Fibroblast of the aortic adventitia (primary cell): ENCODE measurements at regions not wholly inside any gene's neighbourhood (a gene's known extent, or its start where the extent isn't known, plus 50 kb on each side); places are given as distances from the start of the nearest gene placed in this dataset.
A peak's percentile ranks its signal among the peaks of the same experiment; 100 is the strongest.
"Not testable (repeated sequence)": the region's sequence is repeated elsewhere in the genome, so short reads cannot be mapped to it uniquely, and the experiment has no call there.

ENCODE experiments used
- DNase-seq: peaks from one replicate; pipeline ENCODE4 v3.0.0-alpha.2; 2010; ENCODE audit warnings: low read depth
- H3K4me3 ChIP-seq: 2 replicates; pipeline ENCODE4 v1.5.1; 2011; ENCODE audit warnings: low read depth, mild to moderate bottlenecking, control low read depth, low read length, moderate library complexity
- CTCF ChIP-seq: IDR thresholded peaks from 2 replicates; pipeline ENCODE4 v1.5.1; 2011; ENCODE audit warnings: mild to moderate bottlenecking, low read length, control low read depth, inconsistent platforms; ENCODE audit not compliant: insufficient read depth

DNA sequence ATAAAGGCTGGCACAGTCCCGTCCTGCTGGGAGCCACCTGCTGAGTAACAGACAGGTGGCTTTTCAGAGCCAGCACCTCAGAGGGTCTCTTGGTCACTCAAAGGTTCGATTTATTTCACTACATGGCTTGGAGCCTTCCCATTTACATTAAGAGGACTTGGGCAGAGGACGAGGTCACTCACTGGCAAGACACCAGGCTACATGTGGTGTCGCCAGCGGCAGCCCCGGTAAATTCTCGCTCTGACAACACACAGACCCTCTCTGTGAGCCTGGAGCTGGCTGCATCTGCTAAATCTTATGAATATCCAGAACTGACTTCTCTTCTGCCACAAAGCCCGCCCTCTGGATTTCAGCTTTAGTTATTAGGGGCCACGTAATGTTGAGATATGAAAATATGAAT lies 254.7 kb downstream of the VAPA start:
- no peak for DNase-seq
- no peak for TF ChIP-seq CTCF
- no peak overlapping the region for H3K4me3 ChIP-seq

- peak; percentile 76 for DNase-seq
Observed at GRCh38 chr18:10169064-10169562, 255.3 kb downstream of the VAPA start.

DNA sequence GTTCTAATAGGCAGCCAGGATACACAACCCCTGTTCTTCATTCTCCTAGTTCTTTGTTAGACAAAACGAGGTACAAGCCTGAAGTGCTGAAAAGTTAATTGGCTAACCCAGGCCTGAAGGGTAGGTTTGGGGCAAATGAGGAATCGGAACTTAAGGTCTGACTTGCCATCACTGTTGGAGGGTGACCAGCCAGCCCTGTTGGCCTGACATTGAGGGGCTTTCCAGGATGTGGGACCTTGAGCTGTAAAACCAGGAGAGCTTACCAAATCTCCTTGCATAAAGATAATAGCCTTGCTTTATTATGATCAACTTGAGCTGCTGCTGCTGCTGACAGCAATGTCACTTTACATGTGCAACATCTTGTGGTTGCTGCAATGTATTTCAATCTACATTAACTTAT lies 256.0 kb downstream of the VAPA start:
- H3K4me3 ChIP-seq: no peak overlapping the region
- no peak for TF ChIP-seq CTCF
- DNase-seq: no peak

More at GRCh38 chr18:10169064-10169562, 255.3 kb downstream of the VAPA start:
- no peak overlapping the region for H3K4me3 ChIP-seq
- TF ChIP-seq CTCF: no peak

DNA sequence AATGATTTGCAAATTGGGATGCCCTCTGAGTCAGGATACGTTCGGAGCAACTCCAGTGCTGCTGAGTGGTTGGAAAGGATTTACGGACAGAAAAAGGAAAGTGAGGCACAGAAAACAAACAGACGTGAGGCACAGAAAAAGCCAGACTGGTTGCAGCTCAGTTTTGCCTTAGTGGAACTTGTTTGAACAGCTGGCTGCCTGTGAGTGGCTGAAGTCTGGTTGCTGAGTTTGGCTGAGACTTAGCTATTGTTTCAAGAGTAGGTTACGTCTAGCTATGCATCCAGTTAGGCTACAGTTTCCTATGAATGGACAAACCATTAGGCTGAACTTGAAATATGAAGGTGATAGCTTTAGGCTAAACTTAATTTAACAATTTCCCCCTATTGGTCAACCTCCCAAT lies 256.6 kb downstream of the VAPA start:
- TF ChIP-seq CTCF: no peak
- no peak overlapping the region for H3K4me3 ChIP-seq
- peak; percentile 45 for DNase-seq

DNA sequence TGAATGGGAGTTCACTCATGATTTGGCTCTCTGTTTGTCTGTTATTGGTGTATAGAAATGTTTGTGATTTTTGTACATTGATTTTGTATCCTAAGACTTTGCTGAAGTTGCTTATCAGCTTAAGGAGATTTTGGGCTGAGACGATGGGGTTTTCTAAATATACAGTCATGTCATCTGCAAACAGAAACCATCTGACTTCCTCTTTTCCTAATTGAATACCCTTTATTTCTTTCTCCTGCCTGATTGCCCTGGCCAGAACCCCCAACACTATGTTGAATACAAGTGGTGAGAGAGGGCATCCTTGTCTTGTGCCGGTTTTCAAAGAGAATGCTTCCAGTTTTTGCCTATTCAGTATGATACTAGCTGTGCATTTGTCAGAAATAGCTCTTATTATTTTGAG lies 261.5 kb downstream of the VAPA start:
- not testable (repeated sequence) for H3K4me3 ChIP-seq, DNase-seq

DNA sequence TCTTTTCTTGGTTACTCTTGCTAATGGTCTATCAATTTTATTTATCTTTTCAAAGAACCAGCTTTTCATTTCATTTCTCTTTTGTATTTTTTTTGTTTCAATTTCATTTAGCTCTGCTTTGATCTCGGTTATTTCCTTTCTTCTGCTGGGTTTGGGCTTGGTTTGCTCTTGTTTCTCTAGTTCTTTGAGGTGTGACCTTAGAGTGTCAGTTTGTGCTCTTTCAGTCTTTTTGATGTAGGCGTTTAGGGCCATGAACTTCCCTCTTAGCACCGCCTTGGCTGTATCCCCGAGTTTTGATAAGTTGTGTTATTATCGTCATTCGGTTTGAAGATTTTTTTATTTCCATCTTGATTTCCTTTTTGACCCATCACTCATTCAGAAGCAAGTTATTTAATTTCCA lies 265.5 kb downstream of the VAPA start:
- not testable (repeated sequence) for DNase-seq, H3K4me3 ChIP-seq

DNA sequence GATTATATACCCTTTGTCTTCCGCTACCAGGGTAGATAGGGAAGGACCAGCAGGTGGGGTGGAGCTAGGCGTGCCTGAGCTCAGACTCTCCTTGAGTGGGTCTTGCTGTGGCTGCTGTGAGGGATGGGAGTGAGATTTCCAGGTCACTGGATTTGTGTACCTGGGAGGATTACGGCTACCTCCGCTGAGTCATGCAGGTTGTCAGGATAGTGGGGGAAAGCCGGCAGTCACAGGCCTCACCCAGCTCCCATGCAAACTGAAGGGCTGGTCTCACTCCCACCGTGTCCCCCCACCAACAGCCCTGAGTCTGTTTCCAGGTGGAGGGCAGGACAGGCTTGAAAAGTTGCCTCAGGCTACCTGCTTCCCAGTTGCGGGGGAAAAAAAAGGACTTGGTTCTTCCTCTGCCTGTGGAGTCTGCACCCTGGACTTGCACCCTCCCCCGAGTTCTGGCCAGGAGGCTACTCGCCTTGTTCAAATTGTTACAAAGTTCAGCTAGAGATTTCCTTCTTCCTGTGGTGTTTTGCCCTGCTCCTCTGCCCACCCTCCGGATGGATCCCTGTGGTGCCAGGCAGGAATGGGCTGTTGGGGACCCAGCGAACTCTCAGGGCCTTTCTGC lies 268.3 kb downstream of the VAPA start:
- DNase-seq: no peak
- no peak overlapping the region for H3K4me3 ChIP-seq
- TF ChIP-seq CTCF: no peak

DNA sequence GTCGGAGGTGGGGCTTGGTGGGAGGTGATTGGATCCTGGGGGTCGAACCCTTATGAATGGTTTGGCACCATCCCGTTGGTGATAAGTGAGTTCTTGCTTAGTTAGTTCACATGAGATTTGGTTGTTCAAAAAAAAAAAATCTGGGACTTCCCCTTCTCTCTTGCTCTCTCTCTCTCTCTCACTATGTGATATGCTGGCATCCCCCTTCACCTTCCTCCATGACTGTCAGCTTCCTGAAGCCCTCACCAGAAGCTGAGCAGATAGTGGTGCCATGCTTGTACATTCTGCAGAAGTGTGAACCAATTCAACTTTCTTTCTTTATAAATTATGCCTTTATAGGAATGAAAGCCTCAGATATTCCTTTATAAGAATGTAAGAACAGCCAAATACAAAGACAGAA lies 269.7 kb upstream of the APCDD1 start:
- no peak for DNase-seq
- TF ChIP-seq CTCF: no peak
- H3K4me3 ChIP-seq: no peak overlapping the region
